Prostate gland (tissue), 2 donors: ENCODE measurements at regions not wholly inside any gene's neighbourhood (a gene's known extent, or its start where the extent isn't known, plus 50 kb on each side); places are given as distances from the start of the nearest gene placed in this dataset.
"Not testable (repeated sequence)": the region's sequence is repeated elsewhere in the genome, so short reads cannot be mapped to it uniquely, and the experiment has no call there.

Experiments used
- DNase-seq: peaks from one replicate; pipeline ENCODE4 v3.0.0-alpha.2; 2019; ENCODE audit warnings: low spot score
- H3K27ac ChIP-seq, 2 donors: fragments of 200-600 bp; sonication (generic); 2 replicates each; pipeline ENCODE4 v1.5.1; 2017 to 2019
- H3K27me3 ChIP-seq: fragments of 200-600 bp; sonication (generic); replicated peaks from 2 replicates; pipeline ENCODE4 v1.5.1; 2019; ENCODE audit not compliant: insufficient read depth
- H3K36me3 ChIP-seq, 2 donors: fragments of 200-600 bp; sonication (generic); 1 replicate in 1 of 2; 2 replicates in 1 of 2; pipeline versions ENCODE4 v1.5.1 to v1.8.1; 2017 to 2019
- H3K4me1 ChIP-seq: fragments of 200-600 bp; sonication (generic); replicated peaks from 2 replicates; pipeline ENCODE4 v1.5.1; 2019
- H3K4me3 ChIP-seq, 2 donors: fragments of 200-600 bp; sonication (generic); 2 replicates each; pipeline ENCODE4 v1.5.1; 2017 to 2019
- H3K9me3 ChIP-seq: fragments of 200-600 bp; sonication (generic); 2 replicates; pipeline ENCODE4 v1.5.1; 2017
- CTCF ChIP-seq, 4 experiments: fragments of 200-600 bp in 2 of 4; fragments of 450-650 bp in 2 of 4; sonication (generic) in 2 of 4; IDR thresholded peaks; 1 replicate in 3 of 4; 2 replicates in 1 of 4; pipeline ENCODE4 v1.5.1; 2016 to 2019; ENCODE audit warnings: antibody characterized with exemption in 4 of 4, mild to moderate bottlenecking in 2 of 4, moderate library complexity in 2 of 4
- POLR2A ChIP-seq: fragments of 450-650 bp; IDR thresholded peaks from one replicate; pipeline ENCODE4 v1.6.1; 2016; ENCODE audit warnings: antibody characterized with exemption, mild to moderate bottlenecking
- POLR2AphosphoS5 ChIP-seq: sonication (generic); formaldehyde crosslinking; IDR thresholded peaks from one replicate; pipeline ENCODE4 v1.6.1; 2017; ENCODE audit warnings: antibody characterized with exemption
- whole genome bisulfite sequencing: methylation state at CpG from one replicate; pipeline ENCODE4 v1.1.5; 2018; 5-methylcytosine and 5-hydroxymethylcytosine counted together
- intact Hi-C: fragments of 100-400 bp; cut with DNase I; formaldehyde crosslinking; loops from one replicate; pipeline ENCODE4 v1.14.2; 2022

GRCh38 chr6:167477688-167478087 lies 152.8 kb downstream of the TTLL2 start:
- no peak for DNase-seq
- Histone ChIP-seq H3K4me1 (peaks cover 9% of the 10 kb centered on the region), H3K36me3 (no peaks in the 10 kb centered on the region), H3K9me3 (no peaks in the 10 kb centered on the region), H3K27me3 (no peaks in the 10 kb centered on the region), H3K4me3 (no peak overlapping the region), H3K27ac (no peak overlapping the region)
- intact Hi-C loops: no loop called here
- 95% methylated on average over 9 of the region's 9 CpGs for WGBS
- no peak for TF ChIP-seq POLR2AphosphoS5
- no peak for TF ChIP-seq POLR2A

GRCh38 chr6:167479301-167479700 lies 154.4 kb downstream of the TTLL2 start:
- Histone ChIP-seq H3K27ac (peak overlapping the region; percentile 1 to 67), H3K9me3 (no peaks in the 10 kb centered on the region), H3K27me3 (no peaks in the 10 kb centered on the region), H3K4me1 (peaks cover 9% of the 10 kb centered on the region), H3K36me3 (no peaks in the 10 kb centered on the region), H3K4me3 (no peak overlapping the region)
- intact Hi-C loops: no loop called here
- WGBS: 75% methylated on average over 4 of the region's 4 CpGs
- DNase-seq: no peak
- no peak for TF ChIP-seq CTCF (IDR thresholded peaks at IDR 0.05)
- no peak for TF ChIP-seq POLR2AphosphoS5
- no peak for TF ChIP-seq POLR2A

- H3K27me3 ChIP-seq: no peaks in the 10 kb centered on the region
- no peak overlapping the region for H3K4me3 ChIP-seq
- H3K27ac ChIP-seq: peak overlapping the region; percentile 0 to 67
- H3K36me3 ChIP-seq: no peaks in the 10 kb centered on the region
- intact Hi-C loops: no loop called here
- no peak for DNase-seq
- 31% methylated on average over 8 of the region's 8 CpGs for WGBS
- H3K4me1 ChIP-seq: peaks cover 9% of the 10 kb centered on the region
- TF ChIP-seq CTCF (IDR thresholded peaks at IDR 0.05) (peak in 1 of 4 experiments; percentile 1), POLR2AphosphoS5 (peak; percentile 37), POLR2A (no peak)
- H3K9me3 ChIP-seq: no peaks in the 10 kb centered on the region
Measured at GRCh38 chr6:167479901-167480648, 155.2 kb downstream of the TTLL2 start.

GRCh38 chr6:167481307-167481926 lies 156.5 kb downstream of the TTLL2 start:
- peaks cover 9% of the 10 kb centered on the region for H3K4me1 ChIP-seq
- H3K9me3 ChIP-seq: no peaks in the 10 kb centered on the region
- intact Hi-C loops: no loop called here
- H3K27ac ChIP-seq: peak overlapping the region in 1 of 2 donors; percentile 67
- H3K36me3 ChIP-seq: no peaks in the 10 kb centered on the region
- no peaks in the 10 kb centered on the region for H3K27me3 ChIP-seq
- DNase-seq: no peak
- no peak for TF ChIP-seq CTCF (IDR thresholded peaks at IDR 0.05)
- no peak for TF ChIP-seq POLR2A
- no peak for TF ChIP-seq POLR2AphosphoS5
- no peak overlapping the region for H3K4me3 ChIP-seq
- whole genome bisulfite sequencing: 96% methylated on average over 6 of the region's 6 CpGs

GRCh38 chr6:167482801-167483200 lies 157.9 kb downstream of the TTLL2 start:
- 85% methylated on average over 3 of the region's 3 CpGs for WGBS

More at GRCh38 chr6:167482801-167483200, 157.9 kb downstream of the TTLL2 start:
- H3K27ac ChIP-seq: peak overlapping the region in 1 of 2 donors; percentile 43
- H3K9me3 ChIP-seq, DNase-seq, H3K27me3 ChIP-seq, H3K36me3 ChIP-seq, intact Hi-C loops, H3K4me1 ChIP-seq, H3K4me3 ChIP-seq: not testable (repeated sequence)
